ENCODE measurements at regions not wholly inside any gene's neighbourhood (a gene's known extent, or its start where the extent isn't known, plus 50 kb on each side); places are given as distances from the start of the nearest gene placed in this dataset.

GRCh38 chr14:62143245-62143644 lies 381.0 kb downstream of the SNAPC1 start:
- H4K20me1 ChIP-seq (replicated peaks; ENCODE audit: control insufficient read depth, insufficient read depth, low read length) = no peaks in the 10 kb centered on the region
- no peak overlapping the region for H3K9ac ChIP-seq (ENCODE audit: insufficient read depth in 1 of 2, low read depth in 2 of 2, low read length in 2 of 2)
- no peak for TF ChIP-seq ZBTB11 (CRISPR knock-in tag; IDR thresholded peaks at IDR 0.05)
- no peak for TF ChIP-seq HNRNPUL1 (IDR thresholded peaks at IDR 0.05; ENCODE audit: low read length)
- no peak for TF ChIP-seq MTA1 (IDR thresholded peaks at IDR 0.05; ENCODE audit: borderline replicate concordance)
- TF ChIP-seq RBM25 (IDR thresholded peaks at IDR 0.05; ENCODE audit: low read depth, low read length, severe bottlenecking) = no peak
- TF ChIP-seq CBX5 (IDR thresholded peaks at IDR 0.05; ENCODE audit: borderline replicate concordance, low read depth) = no peak
- TF ChIP-seq ELF4 (CRISPR knock-in tag; IDR thresholded peaks at IDR 0.05) = no peak
- TF ChIP-seq EP400 (IDR thresholded peaks at IDR 0.05) = no peak
- TF ChIP-seq PTRF (tag; IDR thresholded peaks at IDR 0.05) = no peak
- TF ChIP-seq SMAD3 (CRISPR knock-in tag; conservative IDR thresholded peaks at IDR 0.05) = no peak
- no peak for TF ChIP-seq THAP7 (CRISPR knock-in tag; IDR thresholded peaks at IDR 0.05)
- no peak for TF ChIP-seq ZKSCAN3 (CRISPR knock-in tag; IDR thresholded peaks at IDR 0.05)
- TF ChIP-seq ARID4B (CRISPR knock-in tag; IDR thresholded peaks at IDR 0.05) = no peak
- no peak for TF ChIP-seq PRPF4 (IDR thresholded peaks at IDR 0.05; ENCODE audit: insufficient read depth, low read depth, low read length, poor library complexity, severe bottlenecking)
- no peak for TF ChIP-seq KLF6 (CRISPR knock-in tag; IDR thresholded peaks at IDR 0.05; ENCODE audit: borderline replicate concordance)
- no peaks in the 10 kb centered on the region for H3K27me3 ChIP-seq (ENCODE audit: control insufficient read depth in 2 of 2, insufficient read depth in 2 of 2, low read length in 2 of 2)
- no peak overlapping the region for H3K4me3 ChIP-seq
- CTCF ChIA-PET (ENCODE audit: low intra/inter-chr PET ratio) = no interaction called here
- no TSS peak for BruUV-seq (replicated peaks)
- no peaks in the 10 kb centered on the region for H3K9me1 ChIP-seq (ENCODE audit: control insufficient read depth, insufficient read depth, low read length)
- no peak overlapping the region for H3K4me2 ChIP-seq (ENCODE audit: insufficient read depth, low read length)
- H3K9me3 ChIP-seq (replicated peaks; ENCODE audit: control insufficient read depth, insufficient read depth, low read depth, low read length) = no peaks in the 10 kb centered on the region
- in situ Hi-C loops (cut with MboI) (no loop called here), intact Hi-C loops (cut with micrococcal nuclease) (no loop called here)
- no peak overlapping the region for H2AFZ ChIP-seq (ENCODE audit: low read depth, low read length)
- no peaks in the 10 kb centered on the region for H3K36me3 ChIP-seq (ENCODE audit: control insufficient read depth, insufficient read depth, low read length)
- no peaks in the 10 kb centered on the region for H3K4me1 ChIP-seq (replicated peaks in 1 of 2; ENCODE audit: control insufficient read depth in 2 of 2, insufficient read depth in 2 of 2, low read length in 2 of 2)
- H3K27ac ChIP-seq (ENCODE audit: extremely low read depth, low read depth, low read length) = no peak overlapping the region
- no peaks in the 10 kb centered on the region for H3K79me2 ChIP-seq (ENCODE audit: control insufficient read depth, insufficient read depth, low read length)
- WGBS (ENCODE audit: insufficient coverage, low coverage, missing lambda C conversion rate) = 0% methylated on average over 2 of the region's 2 CpGs
- FAIRE-seq (no peak), DNase-seq (ENCODE audit: extremely low read depth in 1 of 4, low spot score in 3 of 4) (no peak), ATAC-seq (no peak)
- POLR2A ChIA-PET = no interaction called here
